NT2/D1 (cell line): ENCODE measurements at regions not wholly inside any gene's neighbourhood (a gene's known extent, or its start where the extent isn't known, plus 50 kb on each side); places are given as distances from the start of the nearest gene placed in this dataset.

ENCODE experiments used
- DNase-seq: peaks from one replicate; pipeline ENCODE4 v3.0.0-alpha.2; 2011; ENCODE audit warnings: low read depth, low spot score
- H3K27me3 ChIP-seq: 2 replicates; pipeline ENCODE4 v1.6.0; 2011; ENCODE audit warnings: mild to moderate bottlenecking; ENCODE audit not compliant: insufficient read length, insufficient read depth
- H3K36me3 ChIP-seq: 2 replicates; pipeline ENCODE4 v1.6.1; 2011; ENCODE audit warnings: mild to moderate bottlenecking, low read length, mixed read lengths; ENCODE audit not compliant: insufficient read depth, insufficient read length
- H3K4me1 ChIP-seq: 2 replicates; pipeline ENCODE4 v1.5.1; 2011; ENCODE audit not compliant: insufficient read depth, insufficient read length
- H3K4me3 ChIP-seq: 2 replicates; pipeline ENCODE4 v1.5.1; 2011; ENCODE audit warnings: low read depth; ENCODE audit not compliant: insufficient read length
- H3K9ac ChIP-seq: 2 replicates; pipeline ENCODE4 v1.6.0; 2011; ENCODE audit warnings: low read depth; ENCODE audit not compliant: insufficient read length
- H3K9me3 ChIP-seq: 2 replicates; pipeline ENCODE4 v1.5.1; 2011; ENCODE audit warnings: mild to moderate bottlenecking, low read length; ENCODE audit not compliant: insufficient read depth
- SUZ12 ChIP-seq: IDR thresholded peaks from 2 replicates; pipeline ENCODE4 v1.6.1; 2011; ENCODE audit not compliant: insufficient read length, insufficient read depth; ENCODE audit errors: extremely low read depth
- YY1 ChIP-seq: IDR thresholded peaks from 2 replicates; pipeline ENCODE4 v1.6.1; 2011; ENCODE audit not compliant: insufficient read length, insufficient read depth
- ZNF274 ChIP-seq: IDR thresholded peaks from 2 replicates; pipeline ENCODE4 v1.6.1; 2011; ENCODE audit warnings: mild to moderate bottlenecking, low read depth, low read length

DNA sequence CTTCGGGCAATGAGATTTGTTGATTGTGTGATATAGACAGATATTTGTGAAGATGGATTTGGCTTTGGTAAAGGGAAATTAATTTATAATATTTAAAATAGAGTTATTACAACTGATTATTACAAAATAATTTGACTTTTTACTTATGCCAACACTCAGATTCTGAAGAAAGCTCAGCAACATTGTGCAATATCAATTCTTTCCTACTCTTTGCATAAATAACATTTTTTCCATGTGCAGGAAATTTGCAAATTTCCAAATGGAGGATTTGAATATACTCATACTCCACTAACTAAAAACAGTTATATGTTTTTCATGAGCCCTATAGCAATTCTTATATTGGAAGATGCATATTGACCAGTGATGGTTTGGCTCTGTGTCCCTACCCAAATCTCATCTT, 676.4 kb upstream of the ADAMTS5 start:
- Histone ChIP-seq H3K27me3 (no peaks in the 10 kb centered on the region), H3K4me3 (no peak overlapping the region), H3K36me3 (no peaks in the 10 kb centered on the region), H3K4me1 (no peaks in the 10 kb centered on the region), H3K9me3 (no peaks in the 10 kb centered on the region), H3K9ac (no peak overlapping the region)
- no peak for TF ChIP-seq SUZ12
- TF ChIP-seq ZNF274: no peak
- no peak for DNase-seq

DNA sequence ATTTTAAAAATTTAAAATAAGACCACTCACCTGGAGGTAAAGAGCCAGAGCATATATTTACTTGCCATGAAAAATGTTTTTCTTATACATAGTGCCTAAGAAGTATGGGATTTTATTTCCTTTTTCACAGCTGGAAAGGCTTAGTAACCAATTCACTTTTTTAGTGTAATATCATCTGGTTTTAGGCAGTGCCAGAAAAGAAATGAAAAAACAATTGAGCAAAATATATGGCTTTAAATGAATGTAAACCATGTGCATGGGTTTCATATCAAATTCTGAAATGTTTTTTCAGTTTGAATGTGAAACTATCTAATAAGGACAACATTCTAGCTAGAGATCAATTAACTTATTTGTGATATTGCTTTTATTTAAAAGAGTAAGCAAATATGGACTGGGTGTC, 672.4 kb upstream of the ADAMTS5 start:
- Histone ChIP-seq H3K36me3 (no peaks in the 10 kb centered on the region), H3K9ac (no peak overlapping the region), H3K4me1 (no peaks in the 10 kb centered on the region), H3K9me3 (no peaks in the 10 kb centered on the region), H3K4me3 (no peak overlapping the region), H3K27me3 (no peaks in the 10 kb centered on the region)
- no peak for TF ChIP-seq YY1
- TF ChIP-seq ZNF274: no peak
- no peak for TF ChIP-seq SUZ12
- no peak for DNase-seq

DNA sequence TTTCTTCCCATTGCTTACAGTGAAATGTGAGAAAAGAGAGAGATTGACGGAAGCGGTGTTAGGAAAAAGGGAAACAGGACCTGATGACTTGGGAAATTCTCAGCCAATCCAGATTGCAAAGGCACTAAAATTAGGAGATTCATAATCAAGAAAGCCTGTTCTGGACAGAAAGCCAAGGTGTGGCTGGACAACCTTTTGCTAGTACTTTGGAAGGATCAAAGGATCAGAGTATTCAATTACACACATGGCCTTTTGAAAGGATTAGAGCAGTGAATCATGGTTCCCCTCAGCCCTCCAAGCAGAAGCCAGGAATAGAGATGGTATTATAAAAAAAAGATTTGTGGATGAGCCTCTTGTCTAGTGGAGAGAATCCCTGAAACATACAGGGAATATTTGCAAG, 669.8 kb upstream of the ADAMTS5 start:
- TF ChIP-seq ZNF274: no peak
- no peak for TF ChIP-seq YY1
- TF ChIP-seq SUZ12: no peak
- DNase-seq: no peak
- no peak overlapping the region for H3K9ac ChIP-seq
- H3K4me1 ChIP-seq: no peaks in the 10 kb centered on the region
- no peaks in the 10 kb centered on the region for H3K9me3 ChIP-seq
- H3K4me3 ChIP-seq: no peak overlapping the region
- no peaks in the 10 kb centered on the region for H3K36me3 ChIP-seq
- H3K27me3 ChIP-seq: no peaks in the 10 kb centered on the region

DNA sequence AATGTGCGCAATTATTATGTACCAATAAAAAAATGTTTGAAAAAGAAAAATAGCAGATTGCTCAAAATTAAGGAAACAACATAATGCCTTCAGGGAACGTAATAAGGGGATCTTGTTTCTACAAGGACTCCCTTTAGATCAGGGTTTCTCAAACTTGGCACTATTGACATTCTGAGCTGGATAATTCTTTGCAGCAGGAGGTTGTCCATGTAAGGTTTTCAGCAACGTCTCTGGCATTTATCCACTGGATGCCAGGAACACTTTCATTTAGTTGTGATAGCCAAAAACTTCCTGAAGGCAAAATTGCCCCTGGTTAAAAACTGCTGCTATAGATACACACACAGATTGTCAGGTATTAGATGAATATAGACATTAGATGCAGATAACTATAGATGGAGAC, 666.7 kb upstream of the ADAMTS5 start:
- Histone ChIP-seq H3K27me3 (no peaks in the 10 kb centered on the region), H3K36me3 (no peaks in the 10 kb centered on the region), H3K9me3 (no peaks in the 10 kb centered on the region), H3K4me3 (no peak overlapping the region), H3K9ac (no peak overlapping the region), H3K4me1 (no peaks in the 10 kb centered on the region)
- no peak for TF ChIP-seq ZNF274
- TF ChIP-seq YY1: no peak
- TF ChIP-seq SUZ12: no peak
- DNase-seq: no peak

DNA sequence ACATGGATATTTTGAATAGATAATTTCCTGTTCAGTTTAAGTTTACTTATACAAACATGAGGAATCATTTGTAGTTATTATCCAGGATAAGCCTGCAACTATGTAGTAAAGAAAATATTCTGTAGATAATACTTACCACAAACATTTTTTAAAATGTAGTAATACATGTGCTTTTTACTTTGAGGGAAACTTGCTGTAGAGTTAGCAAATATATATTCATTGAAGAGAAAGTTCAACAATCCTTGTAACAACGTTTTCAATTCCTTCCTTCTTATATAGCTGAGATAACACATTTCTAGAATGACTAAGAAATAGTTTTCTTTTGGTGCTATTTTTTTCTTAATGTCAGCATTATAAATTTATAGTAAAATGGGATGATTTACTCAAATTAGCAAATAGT, 664.6 kb upstream of the ADAMTS5 start:
- Histone ChIP-seq H3K4me1 (no peaks in the 10 kb centered on the region), H3K27me3 (no peaks in the 10 kb centered on the region), H3K9me3 (no peaks in the 10 kb centered on the region), H3K9ac (no peak overlapping the region), H3K36me3 (no peaks in the 10 kb centered on the region), H3K4me3 (no peak overlapping the region)
- DNase-seq: no peak
- TF ChIP-seq YY1: no peak
- TF ChIP-seq SUZ12: no peak
- no peak for TF ChIP-seq ZNF274

DNA sequence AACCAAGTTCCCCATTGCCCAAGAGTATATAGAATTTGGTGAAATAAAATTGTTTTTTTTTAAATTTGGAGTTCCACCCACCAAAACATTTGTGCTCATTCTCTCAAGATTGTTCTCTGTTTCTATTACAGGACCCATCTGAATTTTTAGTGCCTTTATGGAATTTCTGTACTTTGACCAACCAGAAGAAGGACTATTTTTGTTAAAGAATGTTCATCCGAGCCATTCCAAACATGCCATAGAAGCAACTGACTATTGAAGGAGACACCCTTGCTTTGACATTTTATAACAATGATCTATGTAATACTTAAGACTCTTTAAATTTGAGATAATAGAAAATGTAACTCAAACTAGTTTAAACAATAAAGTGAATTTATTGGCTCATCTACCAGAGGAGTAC, 655.7 kb upstream of the ADAMTS5 start:
- Histone ChIP-seq H3K36me3 (no peaks in the 10 kb centered on the region), H3K4me1 (no peaks in the 10 kb centered on the region), H3K9ac (no peak overlapping the region), H3K27me3 (no peaks in the 10 kb centered on the region), H3K4me3 (no peak overlapping the region), H3K9me3 (no peaks in the 10 kb centered on the region)
- TF ChIP-seq SUZ12 (no peak), ZNF274 (no peak), YY1 (no peak)
- DNase-seq: no peak

DNA sequence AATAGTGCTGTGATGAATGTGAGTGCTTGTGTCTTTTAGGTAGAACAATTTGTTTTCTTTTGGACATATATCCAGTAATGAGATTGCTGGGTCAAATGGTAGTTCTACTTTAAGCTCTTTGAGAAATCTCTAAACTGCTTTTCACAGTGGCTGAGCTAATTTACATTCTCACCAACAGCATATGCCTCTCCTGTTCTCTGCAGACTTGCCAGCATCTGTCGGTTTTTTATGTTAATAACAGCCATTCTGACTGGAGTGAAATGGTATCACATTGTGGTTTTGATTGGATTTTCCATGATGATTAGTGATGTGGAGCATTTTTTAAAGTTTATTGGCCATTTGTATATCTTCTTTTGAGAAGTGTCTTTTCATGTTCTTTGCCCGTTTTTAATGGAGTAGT, 647.3 kb upstream of the ADAMTS5 start:
- TF ChIP-seq SUZ12 (no peak), ZNF274 (no peak), YY1 (no peak)
- Histone ChIP-seq H3K36me3 (no peaks in the 10 kb centered on the region), H3K9me3 (no peaks in the 10 kb centered on the region), H3K4me1 (no peaks in the 10 kb centered on the region), H3K27me3 (no peaks in the 10 kb centered on the region), H3K9ac (no peak overlapping the region), H3K4me3 (no peak overlapping the region)
- DNase-seq: no peak

DNA sequence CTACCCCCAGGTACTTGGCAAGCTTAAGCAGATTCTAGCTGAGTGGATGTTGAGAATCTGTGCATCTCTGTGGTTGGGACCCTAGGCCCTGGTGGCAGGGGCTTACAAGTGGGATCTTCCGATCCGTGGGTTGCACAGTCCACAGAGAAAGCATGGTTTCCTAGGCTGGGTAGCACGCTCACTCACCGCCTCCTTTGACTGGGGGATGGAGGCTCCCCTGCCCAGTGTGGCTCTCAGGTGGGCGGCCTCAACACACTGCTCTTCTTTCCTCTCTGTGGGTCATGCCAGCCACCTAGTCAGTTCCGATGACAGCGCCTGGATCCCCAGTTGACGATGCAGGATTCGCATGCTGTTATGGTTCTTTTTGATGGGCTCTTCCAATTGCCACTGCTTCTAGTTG, 639.5 kb upstream of the ADAMTS5 start:
- no peaks in the 10 kb centered on the region for H3K4me1 ChIP-seq
- no peak for DNase-seq
- no peaks in the 10 kb centered on the region for H3K36me3 ChIP-seq
- H3K9me3 ChIP-seq: no peaks in the 10 kb centered on the region
- no peak overlapping the region for H3K9ac ChIP-seq
- TF ChIP-seq ZNF274: no peak
- TF ChIP-seq YY1: no peak
- no peak for TF ChIP-seq SUZ12
- no peak overlapping the region for H3K4me3 ChIP-seq
- no peaks in the 10 kb centered on the region for H3K27me3 ChIP-seq

DNA sequence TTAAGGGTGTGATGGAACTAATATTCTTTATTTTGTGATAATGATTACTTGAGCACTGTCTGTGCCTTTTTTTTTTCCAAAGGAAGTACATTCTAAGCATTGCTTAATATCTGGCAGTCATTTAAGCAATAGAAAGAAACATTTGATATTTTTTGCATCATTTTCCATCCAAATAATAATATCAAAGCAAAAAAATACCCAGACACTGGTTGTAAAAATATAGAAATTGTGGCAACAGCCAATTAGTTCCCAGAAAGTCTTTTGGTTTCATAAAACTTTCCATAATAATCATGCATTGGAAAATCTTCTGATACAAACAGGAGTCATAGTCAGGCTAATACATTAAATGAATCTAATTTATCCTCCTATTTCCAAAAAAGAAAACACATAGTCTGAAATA, 629.3 kb upstream of the ADAMTS5 start:
- TF ChIP-seq SUZ12 (no peak), ZNF274 (no peak), YY1 (no peak)
- Histone ChIP-seq H3K4me3 (no peak overlapping the region), H3K36me3 (no peaks in the 10 kb centered on the region), H3K4me1 (no peaks in the 10 kb centered on the region), H3K9me3 (no peaks in the 10 kb centered on the region), H3K9ac (no peak overlapping the region), H3K27me3 (no peaks in the 10 kb centered on the region)
- no peak for DNase-seq
